Coronary artery (tissue), 2 donors: ENCODE measurements at regions not wholly inside any gene's neighbourhood (a gene's known extent, or its start where the extent isn't known, plus 50 kb on each side); places are given as distances from the start of the nearest gene placed in this dataset.

Source experiments
- DNase-seq: peaks from one replicate; pipeline ENCODE4 v3.0.0-alpha.2; 2017; ENCODE audit warnings: low spot score
- H3K27ac ChIP-seq, 2 donors: fragments of 200-600 bp; sonication (generic); one replicate each; pipeline ENCODE4 v1.5.1; 2016 to 2019
- H3K4me3 ChIP-seq: fragments of 200-600 bp; sonication (generic); 2 replicates; pipeline ENCODE4 v1.5.1; 2016; ENCODE audit warnings: mild to moderate bottlenecking, moderate library complexity
- TF ChIP-seq, protein P1 (sequence below): fragments of 200-600 bp; sonication (generic); IDR thresholded peaks from one replicate; pipeline ENCODE4 v1.5.1; 2019; ENCODE audit warnings: antibody characterized with exemption

DNA sequence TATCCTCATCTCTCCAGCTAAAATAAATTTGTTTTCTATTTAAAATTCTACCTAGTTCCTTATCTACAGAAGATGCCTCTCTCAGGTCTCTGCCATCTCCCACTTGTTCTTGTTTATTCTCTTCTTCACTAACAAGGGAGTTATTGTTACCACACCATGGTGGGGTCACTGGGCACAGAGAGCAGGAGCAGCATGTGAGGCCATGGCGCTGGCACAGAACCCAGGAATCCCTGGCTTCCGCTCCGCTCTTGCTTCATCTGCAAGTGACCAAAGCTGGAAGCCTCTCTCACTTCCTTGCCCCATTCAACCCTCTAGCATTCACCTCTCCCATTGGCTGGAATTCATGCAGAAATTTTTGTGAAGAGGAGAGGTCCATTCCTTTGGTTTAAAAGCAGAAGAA, 190.7 kb upstream of the NCAM1 start:
- no peak overlapping the region for H3K27ac ChIP-seq
- H3K4me3 ChIP-seq = no peak overlapping the region
- no peak for DNase-seq
- TF ChIP-seq, protein P1, sequence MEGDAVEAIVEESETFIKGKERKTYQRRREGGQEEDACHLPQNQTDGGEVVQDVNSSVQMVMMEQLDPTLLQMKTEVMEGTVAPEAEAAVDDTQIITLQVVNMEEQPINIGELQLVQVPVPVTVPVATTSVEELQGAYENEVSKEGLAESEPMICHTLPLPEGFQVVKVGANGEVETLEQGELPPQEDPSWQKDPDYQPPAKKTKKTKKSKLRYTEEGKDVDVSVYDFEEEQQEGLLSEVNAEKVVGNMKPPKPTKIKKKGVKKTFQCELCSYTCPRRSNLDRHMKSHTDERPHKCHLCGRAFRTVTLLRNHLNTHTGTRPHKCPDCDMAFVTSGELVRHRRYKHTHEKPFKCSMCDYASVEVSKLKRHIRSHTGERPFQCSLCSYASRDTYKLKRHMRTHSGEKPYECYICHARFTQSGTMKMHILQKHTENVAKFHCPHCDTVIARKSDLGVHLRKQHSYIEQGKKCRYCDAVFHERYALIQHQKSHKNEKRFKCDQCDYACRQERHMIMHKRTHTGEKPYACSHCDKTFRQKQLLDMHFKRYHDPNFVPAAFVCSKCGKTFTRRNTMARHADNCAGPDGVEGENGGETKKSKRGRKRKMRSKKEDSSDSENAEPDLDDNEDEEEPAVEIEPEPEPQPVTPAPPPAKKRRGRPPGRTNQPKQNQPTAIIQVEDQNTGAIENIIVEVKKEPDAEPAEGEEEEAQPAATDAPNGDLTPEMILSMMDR = no peak

DNA sequence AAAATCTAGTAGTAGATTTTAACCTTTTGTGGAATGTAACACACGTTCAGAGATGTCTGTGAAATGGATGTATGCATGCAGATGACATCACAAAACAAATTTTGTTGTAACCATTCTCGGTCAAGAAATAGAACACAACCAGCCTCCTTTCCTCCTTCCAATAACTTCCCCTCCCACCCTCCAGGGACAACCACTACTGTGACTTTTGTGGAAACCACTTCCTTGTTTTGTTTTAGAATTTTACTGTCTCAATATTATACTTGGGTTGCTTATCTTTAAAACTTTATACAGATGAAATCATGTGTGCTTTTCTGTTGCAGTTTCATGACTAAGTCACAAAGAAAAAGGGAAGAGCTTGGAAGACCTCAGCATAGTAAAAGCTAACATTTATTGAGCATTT, 189.4 kb upstream of the NCAM1 start:
- TF ChIP-seq, protein P1 = no peak
- no peak for DNase-seq
- H3K4me3 ChIP-seq = no peak overlapping the region
- H3K27ac ChIP-seq = no peak overlapping the region

GRCh38 chr11:112773264-112773663, 188.0 kb upstream of the NCAM1 start:
- TF ChIP-seq, protein P1 = no peak
- Histone ChIP-seq H3K4me3 (no peak overlapping the region), H3K27ac (no peak overlapping the region)
- no peak for DNase-seq

DNA sequence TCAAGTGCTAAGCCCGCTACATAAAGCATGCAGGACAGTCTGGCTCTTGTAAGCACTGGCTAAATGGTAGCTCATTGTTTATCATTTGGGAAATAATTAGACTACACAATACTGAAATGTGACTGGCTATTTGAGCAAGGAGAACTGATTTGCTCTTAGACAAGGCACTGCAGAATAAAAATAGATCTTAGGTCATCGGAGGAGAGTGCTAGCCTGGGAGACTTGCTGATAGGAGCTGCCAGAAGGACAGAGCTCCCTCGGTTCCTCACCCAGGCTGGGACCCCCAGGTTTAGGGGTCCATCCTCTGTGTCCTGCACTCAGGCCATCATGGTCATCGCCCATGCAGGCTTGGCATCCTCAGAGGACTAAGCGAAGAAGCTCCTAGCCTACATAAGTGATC, 184.4 kb upstream of the NCAM1 start:
- Histone ChIP-seq H3K27ac (no peak overlapping the region), H3K4me3 (no peak overlapping the region)
- TF ChIP-seq, protein P1 = no peak
- DNase-seq = no peak

DNA sequence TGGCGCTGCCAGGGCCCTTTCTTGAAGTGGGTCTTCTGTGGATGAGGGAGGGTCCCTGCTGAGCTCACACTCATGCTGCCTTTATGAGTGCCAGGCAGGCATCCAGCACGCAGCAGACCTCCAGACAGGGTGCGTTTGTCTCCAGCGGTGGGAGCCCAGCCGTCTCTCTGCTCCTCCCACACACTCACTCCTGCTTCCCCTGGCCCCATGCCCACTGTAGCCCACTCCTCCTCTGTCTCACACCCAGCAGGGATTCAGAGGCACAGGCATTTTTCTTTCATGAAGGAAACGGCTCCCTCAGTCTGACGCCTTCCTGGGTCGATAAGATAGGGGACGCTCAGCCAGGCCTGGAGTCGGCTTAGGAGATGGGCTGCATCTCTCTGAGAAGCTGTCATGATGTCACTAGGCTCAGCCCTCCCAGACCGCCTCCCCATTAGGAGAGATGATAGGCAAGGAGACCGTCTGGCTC, 183.9 kb upstream of the NCAM1 start:
- Histone ChIP-seq H3K27ac (no peak overlapping the region), H3K4me3 (no peak overlapping the region)
- TF ChIP-seq, protein P1 = no peak
- DNase-seq = no peak

GRCh38 chr11:112778091-112778876, 182.9 kb upstream of the NCAM1 start:
- H3K27ac ChIP-seq = no peak overlapping the region
- TF ChIP-seq, protein P1 = no peak
- H3K4me3 ChIP-seq = no peak overlapping the region
- DNase-seq = no peak

GRCh38 chr11:112778877-112779266, 182.3 kb upstream of the NCAM1 start:
- DNase-seq = no peak
- H3K27ac ChIP-seq = no peak overlapping the region
- TF ChIP-seq, protein P1 = no peak
- H3K4me3 ChIP-seq = no peak overlapping the region
